ENCODE measurements at regions not wholly inside any gene's neighbourhood (a gene's known extent, or its start where the extent isn't known, plus 50 kb on each side); places are given as distances from the start of the nearest gene placed in this dataset.

GRCh38 chr12:74818412-74818811 lies 280.8 kb downstream of the ATXN7L3B start:
- DNase-seq, result no peak

DNA sequence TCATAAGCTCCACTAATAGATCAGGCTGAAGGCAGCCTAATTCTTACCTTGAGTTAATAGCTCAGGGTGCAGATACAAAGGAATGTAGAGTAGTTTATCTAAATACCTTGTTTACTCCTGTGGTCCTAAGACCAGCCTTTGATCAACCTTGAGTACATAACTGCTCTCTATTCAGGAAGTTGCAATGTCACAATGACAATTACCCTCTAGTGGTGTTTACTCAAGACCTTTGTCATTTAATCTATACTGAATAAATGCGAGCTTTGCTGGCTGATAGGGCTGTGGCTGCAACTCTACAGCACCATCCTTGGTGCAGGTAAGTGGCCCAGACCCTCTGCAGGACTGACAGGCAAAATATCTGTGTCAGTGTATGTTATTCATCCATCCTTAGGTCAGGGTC lies 282.7 kb downstream of the ATXN7L3B start:
- DNase-seq, result no peak

- no peak for DNase-seq
Measured at GRCh38 chr12:74836567-74836966, 298.9 kb downstream of the ATXN7L3B start.

DNA sequence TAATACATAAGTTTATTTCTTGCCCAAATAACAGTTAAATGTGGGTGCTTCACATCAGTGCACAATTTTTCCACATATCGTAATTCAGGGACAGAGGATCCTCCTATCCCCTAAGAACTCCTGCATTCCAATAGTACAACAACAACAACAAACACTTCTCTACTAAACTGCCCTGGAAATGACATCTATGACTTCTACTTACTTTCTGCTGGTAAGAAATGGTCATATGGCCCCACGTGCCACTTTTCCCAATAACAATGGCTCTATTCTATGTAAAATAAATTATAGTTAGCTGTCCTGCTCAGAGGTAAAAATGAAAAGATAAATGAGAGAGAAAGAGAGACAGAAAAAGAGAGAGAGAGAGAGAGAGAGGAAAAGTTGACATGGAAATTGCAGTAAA lies 308.5 kb downstream of the ATXN7L3B start:
- DNase-seq, result no peak

GRCh38 chr12:74847169-74847568 lies 309.5 kb downstream of the ATXN7L3B start:
- DNase-seq, result no peak

DNA sequence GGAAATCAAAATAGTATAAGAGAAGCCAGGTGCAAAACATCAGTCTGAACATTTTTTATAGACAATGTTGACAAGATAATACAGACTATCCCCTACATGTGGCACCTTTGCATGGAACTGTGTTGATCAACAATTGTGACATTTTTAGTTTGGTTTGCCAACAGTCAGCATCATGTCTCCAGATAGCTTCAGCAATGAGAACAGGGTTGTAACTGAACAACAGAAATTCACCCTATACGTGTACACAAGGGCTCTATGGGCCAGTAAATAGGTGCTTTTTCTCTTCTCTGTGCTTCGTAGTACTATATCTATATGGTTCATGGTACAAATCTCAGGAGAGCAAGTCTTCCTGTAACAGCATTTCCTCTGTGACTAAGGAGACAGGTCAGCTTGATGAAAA lies 310.4 kb downstream of the ATXN7L3B start:
- DNase-seq, result no peak

GRCh38 chr12:74849801-74850200 lies 312.2 kb downstream of the ATXN7L3B start:
- peak in 1 of 2 experiments; percentile 9 for DNase-seq

GRCh38 chr12:74871817-74872216 lies 334.2 kb downstream of the ATXN7L3B start:
- no peak for DNase-seq

GRCh38 chr12:74885775-74886174 lies 323.9 kb downstream of the KCNC2 start:
- DNase-seq, result no peak

- DNase-seq, result no peak
Measured at GRCh38 chr12:74889073-74889472, 320.6 kb downstream of the KCNC2 start.

DNA sequence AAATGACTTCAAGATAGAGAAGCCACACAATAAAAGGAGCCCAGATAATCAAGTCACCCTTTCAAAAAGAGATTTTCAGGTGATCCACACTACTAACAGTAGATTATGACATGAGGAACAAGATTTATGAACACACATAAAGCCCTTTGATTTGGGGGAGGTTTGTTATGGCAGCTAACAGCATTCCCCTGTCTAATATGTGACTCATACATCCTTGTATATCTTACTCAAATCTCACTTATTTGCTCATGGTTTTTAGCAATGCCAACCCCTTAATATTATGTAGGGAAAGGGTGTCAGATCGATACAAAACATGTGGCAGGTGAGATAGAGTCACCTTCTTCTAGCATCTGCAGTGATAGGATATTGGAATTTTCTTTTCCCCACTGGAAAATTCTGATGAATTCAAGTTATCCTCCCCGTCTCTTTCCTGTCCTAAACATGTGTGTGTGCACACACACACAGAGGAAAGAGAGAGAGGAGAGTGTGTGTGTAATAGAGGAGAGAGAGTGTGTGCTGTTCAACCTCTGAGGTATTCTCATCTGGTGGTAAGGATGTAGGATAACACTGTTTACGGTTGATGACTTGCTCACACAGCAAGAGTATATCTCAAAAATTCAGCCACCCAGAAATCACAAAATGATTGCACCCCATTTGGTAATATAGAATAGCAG lies 319.9 kb downstream of the KCNC2 start:
- no peak for DNase-seq

DNA sequence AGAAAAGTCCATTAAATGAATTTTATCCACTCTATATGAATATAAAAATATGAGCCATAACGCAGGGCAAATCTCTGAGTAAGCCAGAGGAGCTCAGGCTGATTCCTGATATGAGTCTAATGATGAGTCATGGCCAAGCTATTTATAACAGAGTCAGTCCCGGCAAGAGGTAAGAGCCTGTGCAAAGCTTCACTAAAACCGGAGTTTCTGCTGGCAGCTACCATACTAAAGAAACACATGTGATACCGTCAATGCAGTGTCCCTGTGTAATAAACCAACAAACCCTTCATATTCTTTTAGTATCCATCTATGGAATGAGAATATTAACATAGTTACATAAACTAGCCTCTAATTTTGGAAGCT lies 319.4 kb downstream of the KCNC2 start:
- peak; percentile 7 to 16 for DNase-seq

DNA sequence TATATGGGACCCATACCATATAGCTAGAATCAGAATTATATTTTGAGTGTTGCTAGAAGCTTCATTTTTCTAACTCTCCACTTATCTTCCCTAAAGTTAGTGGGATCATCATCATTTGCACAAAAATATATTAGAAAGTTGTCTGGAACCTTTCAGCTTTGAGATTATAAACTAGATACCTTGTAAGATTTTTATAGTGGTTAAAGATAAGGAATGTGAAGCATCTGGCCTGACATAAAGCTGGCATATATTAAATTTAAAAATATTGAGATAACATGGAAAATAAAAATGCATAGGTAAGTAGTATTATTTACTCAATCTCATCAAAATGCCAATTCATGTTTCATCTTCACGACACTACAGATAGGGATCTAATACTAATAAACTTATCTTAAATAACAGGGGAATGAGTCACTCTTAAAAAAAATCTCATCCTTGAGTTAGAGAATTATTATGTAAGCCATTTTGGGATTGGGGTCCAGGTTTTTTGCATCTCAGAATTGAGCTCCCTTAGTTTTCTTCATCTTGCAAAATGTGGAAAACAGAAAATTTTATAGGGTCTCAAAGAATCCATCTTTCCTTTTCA lies 318.5 kb downstream of the KCNC2 start:
- DNase-seq, result no peak

GRCh38 chr12:74892057-74892633 lies 317.5 kb downstream of the KCNC2 start:
- no peak for DNase-seq

DNA sequence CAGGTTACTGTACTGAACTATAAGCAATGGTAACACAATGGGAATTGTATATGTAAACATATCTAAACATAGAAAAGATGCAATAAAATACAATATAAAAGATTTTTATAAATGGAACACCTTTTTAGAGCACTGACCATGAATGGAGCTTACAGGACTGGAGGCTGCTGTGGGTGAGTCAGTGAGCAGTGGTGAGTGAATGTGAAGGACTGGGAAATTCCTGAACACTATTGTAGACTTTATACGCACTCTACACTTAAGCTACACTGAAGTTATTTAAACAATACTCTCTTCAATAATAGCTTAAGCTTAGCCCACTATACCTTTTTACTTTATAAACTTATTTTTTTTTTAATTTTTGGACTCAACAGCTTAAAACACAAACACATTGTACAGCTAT lies 313.5 kb downstream of the KCNC2 start:
- no peak for DNase-seq

DNA sequence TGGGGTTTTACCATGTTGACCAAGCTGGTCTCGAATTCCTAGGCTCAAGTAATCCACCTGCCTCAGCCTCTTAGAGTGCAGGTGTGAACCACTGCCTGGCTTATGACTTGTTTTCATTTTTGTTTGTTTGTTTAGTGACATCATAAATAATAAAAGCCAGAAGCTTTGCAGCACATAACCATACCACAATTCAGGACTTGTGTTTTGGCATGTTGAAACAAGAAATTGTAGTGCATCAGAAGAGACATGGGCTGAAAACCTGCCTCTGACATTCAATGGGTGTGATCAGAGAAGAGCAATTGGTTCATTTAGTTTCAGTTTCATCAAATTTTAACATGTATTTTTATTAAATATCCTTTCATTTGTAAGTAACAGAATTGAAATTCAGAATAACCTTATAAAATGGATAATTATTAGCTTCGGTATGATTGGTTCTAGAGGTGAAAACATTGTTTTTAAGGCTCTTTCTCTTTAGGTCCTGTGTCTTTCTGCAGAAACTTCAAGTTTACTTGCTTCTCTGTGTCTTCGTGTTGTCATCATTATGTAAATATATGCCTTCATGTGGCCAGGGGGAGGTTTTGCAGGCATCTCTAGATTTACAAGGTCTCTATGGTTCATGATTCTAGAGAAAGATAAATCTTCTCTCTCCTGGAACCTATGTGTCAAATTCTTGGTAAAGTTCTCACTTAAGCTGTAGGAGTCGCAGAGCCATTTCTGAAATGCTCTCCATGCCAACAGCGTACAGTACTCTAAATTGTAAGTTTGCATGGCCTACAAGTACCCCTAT lies 312.0 kb downstream of the KCNC2 start:
- no peak for DNase-seq

DNA sequence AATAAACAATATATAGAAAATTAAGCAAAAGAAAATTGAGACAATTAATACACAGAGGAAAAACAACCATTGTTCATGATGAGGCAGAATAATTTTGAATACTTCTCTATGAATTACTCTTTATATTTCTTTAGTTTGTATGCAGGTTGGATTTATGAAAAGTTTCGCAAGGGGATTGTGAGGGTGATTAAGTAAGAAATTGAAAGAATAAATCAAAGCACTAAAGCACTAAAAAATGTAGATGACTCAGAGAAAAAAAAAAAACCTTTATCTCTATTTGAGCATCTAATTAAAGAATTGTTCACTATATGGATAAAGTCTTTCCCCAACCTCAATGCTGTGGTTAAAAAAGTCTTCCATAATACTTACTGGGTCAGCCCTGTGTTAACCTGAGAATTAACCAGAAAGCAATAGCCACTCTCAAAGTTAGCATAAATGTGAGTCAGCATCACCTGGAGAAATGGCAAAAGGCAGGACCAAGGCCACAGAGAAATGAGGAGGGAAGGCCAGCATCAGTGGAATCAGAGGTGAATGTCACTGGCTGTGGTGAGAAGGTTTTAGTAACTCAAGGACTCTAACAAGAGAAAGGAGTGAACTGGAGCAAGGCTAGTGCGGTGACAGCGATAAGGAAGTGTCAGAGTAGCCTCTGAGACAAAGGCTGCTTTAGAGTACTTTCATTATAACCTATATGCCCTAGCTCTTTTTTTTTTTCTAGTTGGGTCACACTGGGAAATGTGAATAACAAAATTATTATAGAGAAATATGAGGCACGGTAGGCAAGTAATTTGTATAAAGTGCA lies 310.4 kb downstream of the KCNC2 start:
- no peak for DNase-seq

- DNase-seq, result no peak
Measured at GRCh38 chr12:74900232-74900631, 309.4 kb downstream of the KCNC2 start.

DNA sequence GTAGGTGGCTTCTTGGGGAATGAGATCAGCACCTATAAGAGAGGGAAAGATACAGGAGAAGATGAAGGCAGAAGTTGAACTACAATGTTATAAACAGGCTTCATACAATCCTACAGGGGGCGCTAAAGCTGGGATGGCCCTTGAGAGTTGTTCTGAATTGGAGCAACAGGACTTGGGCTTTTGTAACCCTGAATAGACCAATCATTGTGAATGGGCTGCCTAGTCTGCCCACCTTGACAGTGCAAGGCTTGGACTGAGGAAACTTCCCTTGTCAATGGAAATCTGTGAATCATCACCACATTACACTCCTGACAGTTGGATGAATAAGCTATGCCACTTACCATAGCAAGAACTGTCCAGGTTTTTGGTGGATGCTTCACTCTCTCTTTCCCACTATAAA lies 306.1 kb downstream of the KCNC2 start:
- no peak for DNase-seq

DNA sequence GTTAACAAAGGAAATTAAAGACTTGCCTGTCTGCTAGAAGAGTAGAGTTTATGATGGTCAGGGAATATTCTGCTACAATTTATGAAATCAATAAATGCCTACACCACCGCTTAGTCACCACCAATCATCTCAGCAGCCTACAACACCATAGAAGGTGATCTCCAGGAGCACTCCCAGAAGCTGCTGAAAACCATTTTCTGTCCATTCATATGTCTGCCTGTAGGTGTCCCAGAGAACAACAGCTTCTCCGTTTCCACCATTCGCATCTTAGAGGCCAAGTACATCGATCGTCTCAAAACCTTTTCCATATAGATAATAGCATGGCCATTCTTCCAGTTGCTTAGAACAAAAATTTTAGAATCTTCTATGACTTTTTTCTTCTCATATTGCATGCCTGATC lies 303.4 kb downstream of the KCNC2 start:
- peak in 1 of 2 experiments; percentile 20 for DNase-seq

DNA sequence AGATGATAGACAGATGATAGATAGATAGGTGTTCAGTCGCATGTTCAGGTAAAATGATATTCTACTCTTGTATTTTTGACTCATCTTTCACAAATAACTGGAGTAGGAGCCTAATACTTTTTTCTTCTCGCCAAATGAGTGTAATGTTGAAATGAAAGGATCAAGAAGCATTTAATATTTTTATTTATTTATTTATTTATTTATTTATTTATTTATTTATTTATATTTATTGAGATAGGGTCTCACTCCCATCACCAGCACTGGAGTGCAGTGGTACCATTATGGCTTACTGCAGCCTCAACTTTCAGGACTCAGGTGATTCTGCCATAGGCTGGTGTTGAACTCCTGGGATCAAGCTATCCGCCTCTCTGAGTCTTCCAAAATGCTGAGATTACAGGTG lies 298.8 kb downstream of the KCNC2 start:
- DNase-seq, result no peak

DNA sequence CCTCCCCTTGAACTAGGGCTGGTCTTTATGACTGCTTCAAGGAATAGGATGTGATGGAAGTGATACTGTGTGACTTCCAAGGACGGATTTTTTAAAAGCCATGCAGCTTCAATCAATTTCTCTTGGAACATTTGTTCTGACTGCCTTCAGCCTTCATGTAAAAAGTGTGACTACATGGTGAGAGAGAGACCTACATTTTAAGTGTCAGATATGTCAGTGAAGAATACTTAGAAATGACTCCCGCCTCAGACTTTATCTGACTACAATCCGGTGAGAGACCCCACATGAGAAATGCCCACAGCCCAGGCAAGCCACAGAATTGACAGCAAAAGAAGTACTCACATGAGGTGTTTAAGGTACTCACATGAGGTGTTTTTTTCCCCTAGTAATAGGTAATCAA lies 295.3 kb downstream of the KCNC2 start:
- DNase-seq, result no peak

- DNase-seq, result no peak
Measured at GRCh38 chr12:74915718-74916117, 293.9 kb downstream of the KCNC2 start.

All from Kasumi-1 (cell line).